GM18870 (cell line): ENCODE measurements at regions not wholly inside any gene's neighbourhood (a gene's known extent, or its start where the extent isn't known, plus 50 kb on each side); places are given as distances from the start of the nearest gene placed in this dataset.

Experiments used
- ATAC-seq: cut with Tn5 transposase; IDR thresholded peaks from one replicate; pipeline ENCODE4 v1.9.1; 2021; ENCODE audit warnings: moderate library complexity; ENCODE audit not compliant: unreplicated experiment

DNA sequence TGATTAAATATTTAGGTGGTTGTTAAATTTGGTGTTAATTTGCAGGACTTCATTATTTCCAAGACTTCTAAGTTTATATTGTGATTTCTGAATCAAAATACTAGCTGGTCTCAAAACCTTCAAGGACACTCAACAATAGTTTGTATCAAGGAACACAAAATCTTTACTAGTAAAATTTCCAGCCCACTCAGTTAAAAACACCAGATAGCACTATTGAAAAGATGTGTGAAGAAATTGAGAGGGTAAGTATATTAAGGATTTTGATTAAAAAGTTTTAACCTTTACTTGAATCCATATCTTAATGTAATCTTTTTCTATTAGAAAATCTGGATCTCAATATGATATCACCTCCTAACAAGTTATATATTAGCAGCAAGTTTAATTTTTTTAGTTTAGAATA, 89.3 kb upstream of the UGT8 start:
- ATAC-seq: no peak

DNA sequence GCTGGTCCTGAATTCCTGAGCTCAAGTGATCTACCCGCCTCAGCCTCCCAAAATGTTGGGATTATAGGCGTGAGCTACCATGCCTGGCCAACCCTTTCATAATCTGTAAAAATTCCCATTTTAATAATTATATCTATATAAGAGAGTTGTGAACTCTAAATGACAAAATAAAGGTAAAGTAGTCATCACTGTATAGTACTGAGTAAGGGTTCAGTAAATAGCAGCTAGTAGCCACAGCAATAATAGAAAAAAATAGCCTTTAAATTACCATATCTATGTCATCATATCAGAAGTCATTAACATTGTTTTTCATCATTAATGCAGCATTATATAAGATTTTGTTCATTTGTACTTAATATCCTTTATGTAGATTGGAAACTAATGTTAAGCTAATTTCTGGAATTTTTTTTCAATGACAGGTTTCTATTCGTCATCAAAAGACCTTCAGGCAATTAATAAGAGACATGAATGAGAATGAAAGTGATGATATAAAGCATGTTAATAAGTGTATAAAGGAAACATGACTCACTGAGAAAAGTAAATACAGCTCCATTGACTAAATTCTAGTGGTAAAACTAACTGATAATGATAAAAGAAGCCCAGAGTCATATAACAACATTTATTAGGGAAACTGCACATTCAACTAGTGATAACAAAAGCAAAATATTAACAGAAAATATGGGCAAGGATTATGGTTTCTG, 85.9 kb upstream of the UGT8 start:
- ATAC-seq: no peak

DNA sequence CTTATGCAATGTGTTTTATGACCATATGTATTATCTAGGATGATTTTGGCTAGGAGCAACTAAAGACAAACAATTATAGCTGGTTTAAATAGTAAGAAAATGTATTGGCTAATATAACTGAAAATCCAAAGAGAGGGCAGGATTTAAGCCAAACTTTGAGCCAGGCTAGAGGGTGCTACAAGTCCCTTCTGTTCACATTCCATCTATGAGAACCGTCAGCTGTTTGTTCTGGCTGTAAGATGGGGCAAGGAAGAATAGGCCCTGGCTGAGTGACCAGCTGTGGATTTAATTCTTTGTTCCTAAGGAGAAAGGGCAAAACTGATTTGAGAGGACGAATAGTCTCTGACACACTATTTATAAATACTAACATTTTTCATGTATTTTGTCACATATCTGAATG, 79.2 kb upstream of the UGT8 start:
- ATAC-seq: no peak

DNA sequence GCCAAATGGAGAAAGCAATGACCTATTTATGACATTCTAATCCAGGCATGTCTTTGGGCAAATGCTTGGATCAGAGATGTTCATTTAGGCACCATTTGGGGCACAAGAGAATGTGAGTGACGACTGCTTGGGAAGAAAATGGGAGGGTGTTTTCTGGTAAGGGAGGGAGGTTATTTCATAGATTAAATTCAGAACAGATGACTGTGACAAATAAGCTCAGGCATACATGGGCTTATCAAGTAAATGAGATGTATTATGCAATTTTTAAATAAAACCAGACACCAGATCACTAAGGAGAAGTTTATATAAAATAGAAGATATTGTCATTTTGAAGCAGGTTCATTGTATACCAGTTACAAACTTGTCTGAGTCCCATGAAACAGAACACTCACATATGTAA, 71.4 kb upstream of the UGT8 start:
- ATAC-seq: no peak

- no peak for ATAC-seq
Observed at GRCh38 chr4:114527637-114528036, 71.0 kb upstream of the UGT8 start.

DNA sequence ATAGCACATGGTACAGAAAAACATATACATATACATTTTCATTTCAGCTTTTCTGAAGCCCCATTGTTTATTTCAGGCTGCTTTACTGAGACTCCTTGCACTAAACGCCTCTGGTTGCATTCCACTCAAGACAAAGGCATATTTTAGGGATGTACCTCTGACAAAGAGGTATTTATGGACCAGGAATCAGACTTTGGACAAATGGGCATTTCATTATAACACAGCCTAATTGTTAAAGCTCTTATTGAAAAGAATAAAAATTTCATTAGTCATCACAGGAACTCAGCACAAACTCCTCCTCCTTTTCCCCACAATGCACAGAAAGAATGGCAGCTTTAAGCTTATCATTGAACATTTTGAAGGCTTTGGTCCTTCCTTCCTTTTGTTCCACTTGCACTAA, 62.9 kb upstream of the UGT8 start:
- no peak for ATAC-seq

DNA sequence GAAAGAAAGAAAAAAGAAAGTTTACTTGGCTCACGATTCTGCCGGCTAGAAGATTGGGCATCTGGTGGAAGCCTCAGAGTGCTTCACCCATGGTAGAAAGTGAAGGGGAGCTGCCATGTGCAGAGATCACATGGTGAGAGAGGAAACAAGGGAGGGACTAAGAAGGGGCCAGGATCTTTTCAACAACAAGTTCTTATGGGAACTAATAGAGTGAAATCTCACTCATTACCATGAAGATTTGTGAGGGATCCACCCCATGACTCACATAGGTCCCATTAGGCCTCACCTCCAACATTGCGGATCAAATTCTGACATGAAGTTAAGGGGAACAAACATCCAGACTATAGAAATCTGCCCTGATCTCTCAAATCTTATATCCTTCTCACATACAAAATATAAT, 61.3 kb upstream of the UGT8 start:
- no peak for ATAC-seq

- no peak for ATAC-seq
Observed at GRCh38 chr4:114538012-114538617, 60.5 kb upstream of the UGT8 start.

GRCh38 chr4:114539985-114540384, 58.6 kb upstream of the UGT8 start:
- no peak for ATAC-seq

GRCh38 chr4:114547340-114548134, 51.1 kb upstream of the UGT8 start:
- no peak for ATAC-seq
